ENCODE measurements at regions not wholly inside any gene's neighbourhood (a gene's known extent, or its start where the extent isn't known, plus 50 kb on each side); places are given as distances from the start of the nearest gene placed in this dataset.
"Not testable (repeated sequence)": the region's sequence is repeated elsewhere in the genome, so short reads cannot be mapped to it uniquely, and the experiment has no call there.

- FAIRE-seq = no peak
- DNase-seq (ENCODE audit: low spot score) = no peak
These were observed 172.0 kb downstream of the TEX29 start for GRCh38 chr13:111492341-111492950.

DNA sequence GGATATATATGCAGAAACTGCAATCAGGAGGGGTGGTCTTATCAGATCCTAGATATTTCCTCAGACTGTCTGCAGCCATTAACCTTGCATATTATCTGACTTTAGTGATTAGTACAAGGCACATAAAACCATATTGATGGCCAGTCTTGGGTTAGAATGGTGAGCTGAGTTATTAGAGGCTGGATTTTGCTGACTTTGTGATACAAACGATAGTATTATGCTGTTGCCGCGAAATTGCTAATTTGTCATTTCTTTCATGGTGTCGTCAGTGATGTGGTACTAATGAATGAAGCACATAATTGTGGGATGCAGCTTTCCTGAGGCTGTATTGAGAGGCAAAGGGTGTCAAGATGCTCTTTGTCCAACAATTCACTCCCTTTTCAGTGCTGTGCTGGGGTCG is 172.5 kb downstream of the TEX29 start:
- DNase-seq (ENCODE audit: low spot score) (no peak), FAIRE-seq (no peak)

- FAIRE-seq (no peak), DNase-seq (ENCODE audit: low spot score) (no peak)
These were observed 173.0 kb downstream of the TEX29 start for GRCh38 chr13:111493468-111493867.

DNA sequence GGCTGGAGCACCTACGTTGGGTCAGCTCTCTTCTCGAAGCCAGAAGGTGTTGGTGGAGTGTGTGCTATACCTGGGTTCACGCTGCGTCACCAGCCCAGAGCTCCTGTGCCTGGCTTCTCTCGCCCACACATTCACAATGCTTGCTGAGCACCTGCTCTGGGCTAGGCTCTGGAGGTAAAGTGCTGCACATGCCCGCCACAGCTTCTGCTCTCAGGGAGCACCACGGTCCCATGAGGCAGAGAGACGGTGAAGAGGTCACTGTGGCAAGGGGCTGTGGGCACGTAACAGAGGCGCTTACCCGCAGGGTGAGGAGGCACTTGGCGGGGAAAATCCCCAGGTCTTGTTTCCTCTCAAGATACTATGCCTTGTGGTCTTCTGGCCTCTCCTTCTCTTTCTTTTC is 174.2 kb downstream of the TEX29 start:
- DNase-seq (ENCODE audit: low spot score) (no peak), FAIRE-seq (no peak)

DNA sequence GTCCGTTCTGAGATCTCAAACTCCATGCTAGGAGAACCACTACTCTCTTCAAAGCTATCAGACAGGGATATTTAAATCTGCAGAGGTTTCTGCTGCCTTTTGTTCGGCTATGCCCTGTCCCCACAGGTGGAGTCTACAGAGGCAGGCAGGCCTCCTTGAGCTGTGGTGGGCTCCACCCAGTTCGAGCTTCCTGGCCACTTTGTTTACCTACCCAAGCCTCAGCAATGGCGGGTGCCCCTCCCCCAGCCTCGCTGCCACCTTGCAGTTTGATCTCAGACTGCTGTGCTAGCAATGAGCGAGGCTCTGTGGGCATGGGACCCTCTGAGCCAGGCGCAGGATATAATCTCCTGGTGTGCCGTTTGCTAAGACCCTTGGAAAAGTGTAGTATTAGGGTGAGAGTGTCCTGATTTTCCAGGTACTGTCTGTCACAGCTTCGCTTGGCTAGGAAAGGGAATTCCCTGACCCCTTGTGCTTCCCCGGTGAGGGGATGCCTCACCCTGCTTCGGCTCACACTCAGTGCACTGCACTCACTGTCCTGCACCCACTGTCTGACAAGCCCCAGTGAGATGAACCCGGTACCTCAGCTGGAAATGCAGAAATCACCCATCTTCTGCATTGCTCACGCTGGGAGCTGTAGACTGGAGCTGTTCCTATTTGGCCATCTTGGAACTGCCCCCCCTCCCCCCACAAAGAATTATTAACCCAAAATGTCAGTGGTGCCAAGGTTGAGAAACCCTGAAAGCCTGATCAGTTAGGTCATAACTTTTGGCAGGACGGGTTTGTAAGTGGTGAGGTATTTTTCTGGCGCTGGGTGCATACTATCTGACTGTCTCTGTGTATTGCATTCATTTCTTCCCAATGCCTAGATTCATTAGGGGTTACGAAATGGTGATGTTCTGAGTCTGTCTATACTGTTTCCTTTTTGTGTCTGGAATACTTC is 181.4 kb downstream of the TEX29 start:
- not testable (repeated sequence) for DNase-seq (ENCODE audit: low spot score); FAIRE-seq

- FAIRE-seq = no peak
- no peak for DNase-seq (ENCODE audit: low spot score)
These were observed 182.5 kb downstream of the TEX29 start for GRCh38 chr13:111502957-111503356.

GRCh38 chr13:111503376-111503775 is 182.9 kb downstream of the TEX29 start:
- DNase-seq (ENCODE audit: low spot score) (no peak), FAIRE-seq (no peak)

GRCh38 chr13:111503905-111504695 is 183.7 kb downstream of the TEX29 start:
- DNase-seq (ENCODE audit: low spot score) (no peak), FAIRE-seq (no peak)

- no peak for FAIRE-seq
- no peak for DNase-seq (ENCODE audit: low spot score)
These were observed 184.8 kb downstream of the TEX29 start for GRCh38 chr13:111505175-111505777.

DNA sequence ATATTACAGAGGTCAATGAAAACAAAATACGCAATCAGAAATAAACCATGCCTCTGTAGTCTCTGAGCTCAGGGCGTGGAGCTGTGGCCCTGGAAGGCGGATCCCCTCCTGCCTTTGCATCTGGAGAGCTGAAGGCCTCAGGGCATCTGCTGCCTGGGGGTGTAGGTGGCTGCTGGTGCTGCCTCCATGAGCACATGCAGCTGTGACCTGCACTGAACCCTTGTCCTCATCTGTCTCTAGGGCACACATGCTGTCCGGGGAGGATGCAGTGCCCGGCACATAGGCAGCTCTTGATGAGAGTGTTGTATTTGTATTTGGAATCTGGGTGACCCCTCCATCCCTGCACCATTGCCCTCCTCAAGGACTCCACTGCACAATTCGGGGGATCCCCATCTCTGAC is 185.7 kb downstream of the TEX29 start:
- FAIRE-seq = no peak
- DNase-seq (ENCODE audit: low spot score) = no peak

DNA sequence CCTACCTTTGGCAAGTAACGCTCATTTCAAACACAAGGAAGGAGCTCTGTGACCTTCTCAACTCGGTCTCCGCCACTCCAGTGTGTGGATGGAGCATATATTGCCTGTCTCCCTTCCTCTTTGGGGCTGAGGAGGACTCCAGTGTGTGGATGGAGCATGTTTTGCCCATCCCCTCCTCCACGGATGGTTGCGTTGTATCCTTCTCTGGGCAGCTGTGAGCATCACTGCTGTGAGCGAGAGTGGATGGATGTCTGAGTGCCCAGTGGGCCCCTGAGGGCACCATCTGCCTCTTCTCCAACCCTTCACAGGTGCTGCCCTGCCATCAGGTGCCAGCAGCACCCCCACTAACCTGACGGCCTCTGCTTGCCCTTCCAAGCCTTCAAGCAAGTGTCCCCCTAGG is 186.2 kb downstream of the TEX29 start:
- DNase-seq (ENCODE audit: low spot score) (no peak), FAIRE-seq (no peak)

GRCh38 chr13:111508164-111508870 is 187.9 kb downstream of the TEX29 start:
- DNase-seq (ENCODE audit: low spot score) (no peak), FAIRE-seq (no peak)

- no peak for FAIRE-seq
- DNase-seq (ENCODE audit: low spot score) = no peak
These were observed 188.6 kb downstream of the TEX29 start for GRCh38 chr13:111508902-111509509.

DNA sequence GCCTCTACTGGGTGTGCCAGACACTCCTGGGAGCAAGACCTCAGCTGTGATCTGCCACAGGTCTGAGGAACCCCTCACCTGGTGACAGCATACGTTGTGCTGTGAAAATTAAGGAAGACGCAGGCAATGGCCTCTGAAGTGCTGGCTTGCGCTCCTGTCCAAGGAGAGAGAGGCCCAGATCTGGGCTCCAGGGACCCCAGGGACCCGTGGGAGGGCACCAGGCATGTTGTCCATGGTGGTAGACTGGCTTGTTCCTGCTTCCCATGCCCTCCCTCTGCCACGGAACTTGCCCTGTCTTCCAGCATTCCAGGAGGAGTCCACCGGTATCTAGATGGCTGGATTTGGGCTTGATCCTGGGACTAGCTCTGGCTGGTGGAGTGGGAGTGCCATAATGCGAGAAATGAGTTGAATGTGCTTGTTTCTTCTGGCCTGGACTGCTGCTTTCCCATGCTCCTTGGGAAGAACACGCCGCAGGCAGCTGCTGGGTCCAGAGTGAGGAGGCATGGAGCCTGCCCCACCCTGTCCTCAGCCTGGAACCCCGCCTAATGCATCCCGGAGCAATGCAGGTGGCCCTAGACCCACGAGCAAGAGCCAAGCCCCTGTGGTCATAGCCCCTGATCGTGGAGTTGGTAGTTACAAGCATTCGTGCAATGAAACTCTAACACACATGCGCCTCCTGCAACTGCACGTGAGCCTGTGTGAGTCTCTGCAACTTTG is 190.2 kb downstream of the TEX29 start:
- FAIRE-seq = no peak

GRCh38 chr13:111511219-111511732 is 190.8 kb downstream of the TEX29 start:
- no peak for FAIRE-seq

More for the DNA sequence above, 190.2 kb downstream of the TEX29 start:
- DNase-seq (ENCODE audit: low spot score) = no peak

GRCh38 chr13:111511805-111512504 is 191.5 kb downstream of the TEX29 start:
- DNase-seq (ENCODE audit: low spot score) (no peak), FAIRE-seq (no peak)

More at GRCh38 chr13:111511219-111511732, 190.8 kb downstream of the TEX29 start:
- DNase-seq (ENCODE audit: low spot score) = no peak

DNA sequence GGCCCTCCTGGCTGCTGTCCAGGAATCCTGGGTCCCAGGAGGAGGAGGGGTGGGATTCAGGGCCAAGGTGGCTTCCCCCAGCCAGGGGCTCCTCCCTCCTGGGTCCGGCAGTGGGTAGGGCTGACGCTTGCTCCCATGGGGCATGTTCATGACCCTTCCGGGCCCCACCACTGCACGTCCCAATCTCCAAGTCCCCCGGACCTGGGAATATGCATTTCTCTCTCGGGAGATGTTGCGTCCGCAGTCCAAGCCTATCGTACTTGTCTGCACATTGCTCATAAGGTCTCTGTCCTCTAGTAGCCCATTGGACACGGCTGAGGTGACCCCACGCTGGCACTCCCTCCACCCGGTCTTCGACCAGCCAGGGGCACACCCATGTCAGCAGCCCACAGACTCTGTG is 192.3 kb downstream of the TEX29 start:
- DNase-seq (ENCODE audit: low spot score) = no peak
- FAIRE-seq = no peak

DNA sequence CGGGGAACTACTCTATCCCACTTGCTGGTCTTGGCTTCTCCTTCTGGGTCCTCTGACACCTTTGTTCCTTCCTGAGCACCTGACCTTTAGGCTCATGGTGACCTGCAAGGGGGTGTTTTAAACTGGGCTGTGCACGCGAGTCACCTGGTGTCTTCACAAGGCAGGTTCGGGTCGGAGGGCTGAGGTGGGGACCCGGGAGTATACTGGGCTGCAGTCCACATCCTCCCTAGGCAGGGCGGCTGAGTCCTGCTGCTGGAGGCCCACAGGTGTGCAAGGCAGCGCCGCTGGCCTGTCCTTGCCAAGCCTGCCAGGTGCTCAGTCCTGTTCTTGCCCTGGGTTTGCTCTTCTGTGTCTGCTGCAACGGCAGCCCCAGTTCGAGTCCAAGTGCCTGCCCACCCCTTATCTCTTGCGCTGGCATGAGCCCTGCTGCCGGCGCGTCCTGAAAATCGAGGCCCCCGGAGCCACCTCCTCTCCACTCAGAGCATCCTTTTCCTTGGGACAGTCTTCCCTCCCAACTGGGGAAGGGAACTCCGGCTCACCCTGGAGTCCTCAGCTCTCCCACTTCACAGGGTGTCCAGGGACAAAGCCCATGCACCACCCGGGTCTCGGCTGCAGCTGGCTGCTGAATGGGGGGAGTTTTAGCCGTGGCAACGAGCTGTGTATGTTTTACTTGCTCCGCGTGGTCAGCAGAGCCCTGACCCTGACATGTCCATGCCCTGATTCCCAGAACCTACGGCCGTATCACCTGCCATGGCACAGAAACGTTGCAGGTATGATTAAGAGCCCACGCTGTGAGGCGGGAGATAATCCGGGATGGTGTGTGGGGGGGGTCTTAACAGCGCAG is 193.5 kb downstream of the TEX29 start:
- no peak for FAIRE-seq
- no peak for DNase-seq (ENCODE audit: low spot score)
